Panc1 (cell line): ENCODE measurements at regions not wholly inside any gene's neighbourhood (a gene's known extent, or its start where the extent isn't known, plus 50 kb on each side); places are given as distances from the start of the nearest gene placed in this dataset.

Experiments used
- ATAC-seq: fragments of 200-7000 bp; cut with Tn5 transposase; 2 replicates; pipeline ENCODE4 v1.9.1; 2020; ENCODE audit warnings: mild to moderate bottlenecking, moderate library complexity
- BruUV-seq: library from RNA; stranded (reverse); fragments of 400-500 nt; replicated peaks from 2 replicates; lab custom pipeline; 2021; lab: Mats Ljungman, UMichigan
- CTCF ChIA-PET: fragments of 300-600 bp; sonication (Branson Sonifier 250); formaldehyde crosslinking; loops from one replicate; lab custom pipeline; 2022; ENCODE audit warnings: antibody characterized with exemption; lab: Charles Lee
- POLR2A ChIA-PET: fragments of 300-600 bp; sonication (Branson Sonifier 250); formaldehyde crosslinking; loops from one replicate; lab custom pipeline; 2022; ENCODE audit warnings: antibody characterized with exemption; lab: Charles Lee
- DNase-seq: peaks from one replicate; pipeline ENCODE4 v3.0.0-alpha.2; 2010; ENCODE audit warnings: low read depth, low spot score
- H3K27ac ChIP-seq: 2 replicates; pipeline ENCODE4 v1.5.1; 2011; ENCODE audit warnings: mild to moderate bottlenecking, low read length, inconsistent platforms
- H3K27me3 ChIP-seq: fragments of 200-500 bp; sonication (Bioruptor generic); 2 replicates; pipeline ENCODE4 v1.6.0; 2014; ENCODE audit warnings: low read length, inconsistent platforms; ENCODE audit not compliant: control insufficient read depth, insufficient read depth
- H3K36me3 ChIP-seq: fragments of 200-500 bp; sonication (Bioruptor generic); 2 replicates; pipeline ENCODE4 v1.5.1; 2014; ENCODE audit warnings: inconsistent platforms, mild to moderate bottlenecking, low read length, moderate library complexity; ENCODE audit not compliant: control insufficient read depth, insufficient read depth
- H3K4me1 ChIP-seq: 2 replicates; pipeline ENCODE4 v1.5.1; 2011; ENCODE audit warnings: inconsistent platforms, mild to moderate bottlenecking, low read length, moderate library complexity; ENCODE audit not compliant: control insufficient read depth, insufficient read depth
- H3K4me3 ChIP-seq, 2 experiments: 2 replicates each; pipeline ENCODE4 v1.5.1; 2011 to 2012; ENCODE audit warnings: low read depth in 2 of 2, low read length in 2 of 2, mild to moderate bottlenecking in 2 of 2, inconsistent platforms in 1 of 2, moderate library complexity in 1 of 2
- H3K9me3 ChIP-seq: fragments of 200-500 bp; sonication (Bioruptor generic); 2 replicates; pipeline ENCODE4 v1.5.1; 2014; ENCODE audit warnings: low read depth, mild to moderate bottlenecking, inconsistent platforms, low read length, moderate library complexity; ENCODE audit not compliant: control insufficient read depth, insufficient read depth
- POLR2AphosphoS5 ChIP-seq: IDR thresholded peaks from 2 replicates; pipeline ENCODE4 v1.6.1; 2012; ENCODE audit warnings: mild to moderate bottlenecking, low read depth, low read length, moderate library complexity
- SIN3A ChIP-seq: IDR thresholded peaks from 2 replicates; pipeline ENCODE4 v1.6.1; 2012; ENCODE audit warnings: low read depth, mild to moderate bottlenecking, low read length, moderate library complexity, borderline replicate concordance; ENCODE audit not compliant: insufficient read depth
- TCF7L2 ChIP-seq: IDR thresholded peaks from 2 replicates; pipeline ENCODE4 v1.6.1; 2011; ENCODE audit warnings: mild to moderate bottlenecking, low read depth, low read length, inconsistent platforms
- in situ Hi-C: cut with HindIII; loops from 2 replicates; pipeline ENCODE4 v1.10.0; 2016; ENCODE audit warnings: low sequenced_read_pairs, low pct_unique_long_range_greater_than_20kb
- intact Hi-C: fragments of 100-400 bp; cut with micrococcal nuclease; formaldehyde crosslinking; loops from one replicate; pipeline ENCODE4 v1.10.0; 2022; ENCODE audit not compliant: unreplicated experiment
- TF ChIP-seq, protein P1 (sequence below), 2 experiments: IDR thresholded peaks; 2 replicates each; pipeline ENCODE4 v1.6.1; 2011 to 2012; ENCODE audit warnings: low read depth in 2 of 2, control low read depth in 1 of 2, low read length in 1 of 2, mild to moderate bottlenecking in 1 of 2, moderate library complexity in 1 of 2; ENCODE audit not compliant: insufficient read depth in 1 of 2
- TF ChIP-seq, protein P2 (sequence below): fragments of 450-650 bp; IDR thresholded peaks from 2 replicates; pipeline ENCODE4 v1.5.1; 2017; ENCODE audit warnings: mild to moderate bottlenecking

DNA sequence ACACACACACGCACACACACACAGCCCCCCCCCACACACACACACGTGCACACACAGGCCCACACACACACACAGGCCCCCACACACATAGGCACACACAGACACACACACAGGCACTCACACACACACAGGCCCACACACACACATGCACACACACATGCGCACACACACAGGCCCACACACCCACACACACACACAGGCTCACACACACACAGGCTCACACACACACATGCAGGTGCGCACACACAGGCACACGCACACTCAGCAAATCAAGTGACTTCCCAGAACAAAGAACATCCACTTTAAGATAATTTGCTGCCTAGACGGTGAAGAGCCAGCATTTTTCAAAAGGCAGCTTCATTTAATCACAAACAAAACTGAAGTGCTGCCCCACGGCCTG is 78.5 kb upstream of the FBRSL1 start:
- in situ Hi-C loops (no loop called here), intact Hi-C loops (no loop called here)
- Histone ChIP-seq H3K9me3 (no peaks in the 10 kb centered on the region), H3K27ac (no peak overlapping the region), H3K4me3 (no peak overlapping the region), H3K27me3 (no peaks in the 10 kb centered on the region; the same call in 1 of the 2 replicates), H3K36me3 (no peaks in the 10 kb centered on the region), H3K4me1 (peaks cover 14% of the 10 kb centered on the region)
- CTCF ChIA-PET: interaction anchor here (0.5 to 1.0 kb wide), 2 partner anchors 130 to 184 kb away, joined by 3 to 4 read pairs; no protein-coding TSS in a partner anchor
- TF ChIP-seq POLR2AphosphoS5 (no peak), TCF7L2 (no peak), SIN3A (no peak)
- TF ChIP-seq, protein P1, sequence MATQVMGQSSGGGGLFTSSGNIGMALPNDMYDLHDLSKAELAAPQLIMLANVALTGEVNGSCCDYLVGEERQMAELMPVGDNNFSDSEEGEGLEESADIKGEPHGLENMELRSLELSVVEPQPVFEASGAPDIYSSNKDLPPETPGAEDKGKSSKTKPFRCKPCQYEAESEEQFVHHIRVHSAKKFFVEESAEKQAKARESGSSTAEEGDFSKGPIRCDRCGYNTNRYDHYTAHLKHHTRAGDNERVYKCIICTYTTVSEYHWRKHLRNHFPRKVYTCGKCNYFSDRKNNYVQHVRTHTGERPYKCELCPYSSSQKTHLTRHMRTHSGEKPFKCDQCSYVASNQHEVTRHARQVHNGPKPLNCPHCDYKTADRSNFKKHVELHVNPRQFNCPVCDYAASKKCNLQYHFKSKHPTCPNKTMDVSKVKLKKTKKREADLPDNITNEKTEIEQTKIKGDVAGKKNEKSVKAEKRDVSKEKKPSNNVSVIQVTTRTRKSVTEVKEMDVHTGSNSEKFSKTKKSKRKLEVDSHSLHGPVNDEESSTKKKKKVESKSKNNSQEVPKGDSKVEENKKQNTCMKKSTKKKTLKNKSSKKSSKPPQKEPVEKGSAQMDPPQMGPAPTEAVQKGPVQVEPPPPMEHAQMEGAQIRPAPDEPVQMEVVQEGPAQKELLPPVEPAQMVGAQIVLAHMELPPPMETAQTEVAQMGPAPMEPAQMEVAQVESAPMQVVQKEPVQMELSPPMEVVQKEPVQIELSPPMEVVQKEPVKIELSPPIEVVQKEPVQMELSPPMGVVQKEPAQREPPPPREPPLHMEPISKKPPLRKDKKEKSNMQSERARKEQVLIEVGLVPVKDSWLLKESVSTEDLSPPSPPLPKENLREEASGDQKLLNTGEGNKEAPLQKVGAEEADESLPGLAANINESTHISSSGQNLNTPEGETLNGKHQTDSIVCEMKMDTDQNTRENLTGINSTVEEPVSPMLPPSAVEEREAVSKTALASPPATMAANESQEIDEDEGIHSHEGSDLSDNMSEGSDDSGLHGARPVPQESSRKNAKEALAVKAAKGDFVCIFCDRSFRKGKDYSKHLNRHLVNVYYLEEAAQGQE (IDR thresholded peaks at IDR 0.05; ENCODE audit: insufficient read depth in 1 of 2, low read depth in 2 of 2, low read length in 1 of 2): no peak
- TF ChIP-seq, protein P2, sequence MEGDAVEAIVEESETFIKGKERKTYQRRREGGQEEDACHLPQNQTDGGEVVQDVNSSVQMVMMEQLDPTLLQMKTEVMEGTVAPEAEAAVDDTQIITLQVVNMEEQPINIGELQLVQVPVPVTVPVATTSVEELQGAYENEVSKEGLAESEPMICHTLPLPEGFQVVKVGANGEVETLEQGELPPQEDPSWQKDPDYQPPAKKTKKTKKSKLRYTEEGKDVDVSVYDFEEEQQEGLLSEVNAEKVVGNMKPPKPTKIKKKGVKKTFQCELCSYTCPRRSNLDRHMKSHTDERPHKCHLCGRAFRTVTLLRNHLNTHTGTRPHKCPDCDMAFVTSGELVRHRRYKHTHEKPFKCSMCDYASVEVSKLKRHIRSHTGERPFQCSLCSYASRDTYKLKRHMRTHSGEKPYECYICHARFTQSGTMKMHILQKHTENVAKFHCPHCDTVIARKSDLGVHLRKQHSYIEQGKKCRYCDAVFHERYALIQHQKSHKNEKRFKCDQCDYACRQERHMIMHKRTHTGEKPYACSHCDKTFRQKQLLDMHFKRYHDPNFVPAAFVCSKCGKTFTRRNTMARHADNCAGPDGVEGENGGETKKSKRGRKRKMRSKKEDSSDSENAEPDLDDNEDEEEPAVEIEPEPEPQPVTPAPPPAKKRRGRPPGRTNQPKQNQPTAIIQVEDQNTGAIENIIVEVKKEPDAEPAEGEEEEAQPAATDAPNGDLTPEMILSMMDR: no peak
- BruUV-seq: no TSS peak
- ATAC-seq: no peak
- POLR2A ChIA-PET: no interaction called here
- no peak for DNase-seq

DNA sequence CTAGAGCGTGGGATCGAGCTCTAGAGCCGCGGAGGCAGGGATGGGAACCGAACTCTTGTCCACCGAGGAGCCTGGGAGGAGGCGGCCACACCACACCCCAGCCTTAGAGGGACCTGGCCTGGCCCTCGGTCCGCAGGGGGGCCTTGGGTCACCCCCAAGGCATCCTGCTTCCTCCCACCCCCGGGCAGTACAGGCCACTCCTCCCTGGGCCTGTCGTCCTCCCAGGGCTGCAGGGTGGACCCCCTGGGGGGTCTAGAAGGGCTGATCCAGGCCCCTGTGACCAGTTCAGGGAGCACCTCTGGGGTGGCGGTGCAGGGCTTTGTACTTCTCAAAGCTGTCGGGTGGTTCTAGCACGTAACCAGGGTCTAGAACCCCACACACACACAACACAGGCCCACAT is 79.1 kb upstream of the FBRSL1 start:
- DNase-seq (no peak), ATAC-seq (no peak)
- no peaks in the 10 kb centered on the region for H3K9me3 ChIP-seq
- TF ChIP-seq POLR2AphosphoS5: no peak
- no peak for TF ChIP-seq SIN3A
- TF ChIP-seq TCF7L2: no peak
- TF ChIP-seq, protein P2: no peak
- TF ChIP-seq, protein P1 (IDR thresholded peaks at IDR 0.05; ENCODE audit: insufficient read depth in 1 of 2, low read depth in 2 of 2, low read length in 1 of 2): no peak
- in situ Hi-C loops: no loop called here
- H3K4me3 ChIP-seq: no peak overlapping the region
- no peak overlapping the region for H3K27ac ChIP-seq
- H3K36me3 ChIP-seq: no peaks in the 10 kb centered on the region
- CTCF ChIA-PET: interaction anchor here (1.0 to 1.1 kb wide), 2 partner anchors 184 to 257 kb away, joined by 3 to 4 read pairs; no protein-coding TSS in a partner anchor
- POLR2A ChIA-PET: no interaction called here
- H3K4me1 ChIP-seq: peaks cover 14% of the 10 kb centered on the region
- intact Hi-C loops: no loop called here
- BruUV-seq: no TSS peak
- no peaks in the 10 kb centered on the region; the same call in 1 of the 2 replicates for H3K27me3 ChIP-seq
